Fibroblast of villous mesenchyme (primary cell): ENCODE measurements at regions not wholly inside any gene's neighbourhood (a gene's known extent, or its start where the extent isn't known, plus 50 kb on each side); places are given as distances from the start of the nearest gene placed in this dataset.

ENCODE experiments used
- DNase-seq: peaks from one replicate; pipeline ENCODE4 v3.0.0-alpha.2; 2010; ENCODE audit warnings: low read depth
- H3K4me3 ChIP-seq: 2 replicates; pipeline ENCODE4 v1.5.1; 2011; ENCODE audit warnings: low read depth, mild to moderate bottlenecking, low read length
- TF ChIP-seq, protein P1 (sequence below): IDR thresholded peaks from 2 replicates; pipeline ENCODE4 v1.5.1; 2012; ENCODE audit warnings: low read depth, mild to moderate bottlenecking, low read length; ENCODE audit not compliant: insufficient read depth

DNA sequence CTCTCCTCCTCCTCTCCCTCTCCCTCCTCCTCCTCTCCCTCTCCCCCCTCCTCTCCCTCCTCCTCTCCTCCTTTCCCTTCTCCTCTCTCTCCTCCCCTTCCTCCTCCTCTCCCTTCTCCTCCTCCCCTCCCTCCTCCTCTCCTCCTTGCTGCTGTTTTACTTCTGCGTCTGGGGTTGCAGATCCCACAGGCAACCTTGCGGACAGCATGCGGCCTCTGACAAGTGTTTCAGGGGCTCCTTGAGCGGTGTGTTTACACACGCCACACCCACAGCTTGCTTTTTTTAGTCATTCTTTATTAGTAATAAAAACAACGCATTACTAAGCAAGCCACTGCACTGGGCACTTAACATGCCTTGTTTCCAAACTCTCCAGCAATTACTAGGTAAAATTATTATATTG, 81.9 kb downstream of the TFAP2C start:
- no peak overlapping the region for H3K4me3 ChIP-seq
- TF ChIP-seq, protein P1, sequence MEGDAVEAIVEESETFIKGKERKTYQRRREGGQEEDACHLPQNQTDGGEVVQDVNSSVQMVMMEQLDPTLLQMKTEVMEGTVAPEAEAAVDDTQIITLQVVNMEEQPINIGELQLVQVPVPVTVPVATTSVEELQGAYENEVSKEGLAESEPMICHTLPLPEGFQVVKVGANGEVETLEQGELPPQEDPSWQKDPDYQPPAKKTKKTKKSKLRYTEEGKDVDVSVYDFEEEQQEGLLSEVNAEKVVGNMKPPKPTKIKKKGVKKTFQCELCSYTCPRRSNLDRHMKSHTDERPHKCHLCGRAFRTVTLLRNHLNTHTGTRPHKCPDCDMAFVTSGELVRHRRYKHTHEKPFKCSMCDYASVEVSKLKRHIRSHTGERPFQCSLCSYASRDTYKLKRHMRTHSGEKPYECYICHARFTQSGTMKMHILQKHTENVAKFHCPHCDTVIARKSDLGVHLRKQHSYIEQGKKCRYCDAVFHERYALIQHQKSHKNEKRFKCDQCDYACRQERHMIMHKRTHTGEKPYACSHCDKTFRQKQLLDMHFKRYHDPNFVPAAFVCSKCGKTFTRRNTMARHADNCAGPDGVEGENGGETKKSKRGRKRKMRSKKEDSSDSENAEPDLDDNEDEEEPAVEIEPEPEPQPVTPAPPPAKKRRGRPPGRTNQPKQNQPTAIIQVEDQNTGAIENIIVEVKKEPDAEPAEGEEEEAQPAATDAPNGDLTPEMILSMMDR = no peak
- DNase-seq = peak; percentile 38

DNA sequence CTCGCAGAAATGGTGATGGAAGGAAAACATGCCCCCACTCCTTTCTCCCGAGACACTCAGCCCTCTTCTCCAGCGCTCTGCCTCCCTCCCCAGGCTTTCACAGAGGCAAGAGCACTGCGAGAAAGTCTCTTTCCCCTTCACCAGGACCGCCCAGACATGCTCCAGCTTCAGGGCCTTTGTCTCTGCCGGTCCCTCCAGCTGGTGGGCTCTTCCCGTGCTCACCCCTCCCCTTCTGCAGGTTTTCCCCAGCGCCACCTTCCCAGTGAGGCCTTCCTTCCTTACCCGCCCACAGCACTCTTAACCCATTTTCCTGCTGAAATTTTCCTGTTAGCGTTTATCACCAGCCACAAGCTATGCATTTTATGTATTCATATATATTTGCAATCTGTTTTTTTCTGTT, 86.2 kb downstream of the TFAP2C start:
- H3K4me3 ChIP-seq = no peak overlapping the region
- TF ChIP-seq, protein P1 = no peak
- DNase-seq = no peak

DNA sequence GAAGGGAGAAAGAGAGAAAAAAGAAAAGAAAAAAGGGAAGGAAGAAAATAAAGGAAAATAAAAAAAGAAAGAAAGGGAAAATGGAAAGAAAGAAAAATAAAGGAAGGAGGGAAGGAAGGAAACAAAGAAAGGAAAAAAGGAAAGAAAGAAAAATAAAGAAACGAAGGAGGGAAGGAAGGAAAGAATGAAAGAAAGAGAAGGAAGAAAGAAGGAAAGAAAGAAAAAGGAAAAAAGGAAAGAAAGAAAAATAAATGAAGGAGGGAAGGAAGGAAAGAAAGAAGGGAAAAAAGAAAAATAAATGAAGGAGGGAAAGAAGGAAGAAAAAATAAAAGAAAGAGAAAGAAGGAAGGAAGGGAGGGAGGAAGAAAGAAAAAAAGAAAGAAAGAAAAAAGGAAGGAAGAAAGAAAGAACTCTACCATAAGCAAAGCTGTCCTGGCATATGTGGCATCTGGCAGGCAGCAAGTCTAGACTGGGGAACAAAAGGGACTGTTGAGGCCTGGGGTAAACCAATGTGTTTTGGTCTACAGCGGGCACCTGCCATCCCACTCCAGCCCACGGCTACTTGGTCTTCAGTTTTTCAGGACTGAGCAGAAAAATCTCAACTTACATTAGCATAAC, 86.9 kb downstream of the TFAP2C start:
- TF ChIP-seq, protein P1 = no peak
- no peak for DNase-seq
- no peak overlapping the region for H3K4me3 ChIP-seq

DNA sequence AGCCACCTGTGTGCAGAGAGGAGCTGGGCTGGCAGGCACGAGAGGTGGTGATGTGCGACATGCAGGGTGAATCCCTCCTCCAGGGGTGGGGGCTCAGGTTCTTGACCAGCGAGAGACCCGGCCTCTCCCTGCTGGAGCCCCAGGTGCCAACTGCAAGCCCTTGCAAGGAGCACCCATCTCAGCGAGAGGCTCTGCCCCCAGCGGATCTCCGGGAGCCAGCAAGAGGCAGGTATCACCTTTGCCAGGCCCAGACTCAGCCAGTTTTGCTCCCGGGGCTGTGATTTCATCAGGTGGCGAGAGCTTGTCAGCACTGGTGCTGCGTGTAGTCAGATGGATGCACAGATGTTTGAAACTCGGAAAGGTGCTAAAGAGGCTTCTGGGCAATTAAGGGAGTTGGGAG, 87.7 kb downstream of the TFAP2C start:
- no peak overlapping the region for H3K4me3 ChIP-seq
- TF ChIP-seq, protein P1 = no peak
- DNase-seq = no peak

DNA sequence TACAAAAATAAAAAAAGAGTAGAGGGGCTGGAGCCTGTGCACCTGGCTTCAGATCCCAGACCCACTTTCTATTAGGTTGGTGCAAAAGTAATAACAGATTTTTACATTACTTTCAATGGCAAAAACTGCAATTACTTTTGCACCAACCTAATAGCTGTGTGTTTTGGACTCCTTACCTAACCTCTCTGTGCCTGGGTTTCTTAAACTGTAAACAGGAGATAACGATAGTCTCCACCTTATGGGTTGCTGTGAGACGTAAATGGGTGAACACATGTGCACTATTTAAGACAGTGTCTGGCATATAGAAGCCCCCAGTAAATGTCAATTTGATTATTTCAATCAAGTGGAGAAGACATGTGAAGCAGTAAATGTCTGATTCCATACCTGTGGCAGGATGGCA, 89.7 kb downstream of the TFAP2C start:
- TF ChIP-seq, protein P1 = no peak
- DNase-seq = no peak
- no peak overlapping the region for H3K4me3 ChIP-seq

DNA sequence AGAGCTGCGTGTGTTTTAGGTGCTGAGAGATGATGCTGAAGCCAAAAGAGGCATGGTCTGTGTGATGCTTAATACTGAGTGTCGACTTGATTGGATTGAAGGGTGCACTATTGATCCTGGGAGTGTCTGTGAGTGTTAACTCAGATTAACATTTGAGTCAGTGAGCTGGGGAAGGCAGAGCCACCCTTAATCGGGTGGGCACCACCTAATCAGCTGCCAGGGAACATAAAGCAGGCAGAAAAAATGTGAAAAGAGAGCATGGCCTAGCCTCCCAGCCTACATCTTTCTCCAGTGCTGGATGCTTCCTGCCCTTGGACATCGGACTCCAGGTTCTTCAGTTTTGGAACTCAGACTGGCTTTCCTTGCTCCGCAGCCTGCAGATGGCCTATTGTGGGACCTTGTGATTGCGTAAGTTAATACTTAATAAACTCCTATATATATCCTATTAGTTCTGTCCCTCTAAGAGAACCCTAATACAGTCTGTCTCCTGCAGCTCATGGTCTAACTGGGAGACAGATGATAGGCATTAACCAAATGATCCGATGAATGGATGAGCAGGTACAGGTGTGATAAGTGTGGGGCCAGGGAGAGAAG, 91.6 kb downstream of the TFAP2C start:
- TF ChIP-seq, protein P1 = no peak
- H3K4me3 ChIP-seq = no peak overlapping the region
- no peak for DNase-seq

DNA sequence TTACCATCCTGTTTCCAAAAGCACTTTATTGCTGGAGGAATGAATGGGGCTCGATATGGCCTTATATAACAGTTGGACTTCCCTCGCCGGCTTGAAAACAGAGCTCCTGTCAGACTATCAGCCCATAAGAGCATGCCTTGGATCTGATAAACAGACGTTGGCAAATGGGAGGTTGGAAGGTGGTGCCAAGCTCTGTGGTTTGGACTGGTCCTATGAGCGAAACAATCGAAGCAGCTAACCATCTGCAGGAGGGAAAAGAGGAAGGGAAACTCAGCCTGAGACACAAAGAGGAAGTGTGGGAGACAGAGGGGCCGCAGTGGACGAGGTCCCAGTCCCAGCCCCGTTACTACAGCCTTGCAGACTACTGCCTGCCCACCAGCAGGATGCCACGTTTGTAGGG, 92.9 kb downstream of the TFAP2C start:
- no peak overlapping the region for H3K4me3 ChIP-seq
- DNase-seq = no peak
- TF ChIP-seq, protein P1 = no peak
